AG10803 (cell line): ENCODE measurements at regions not wholly inside any gene's neighbourhood (a gene's known extent, or its start where the extent isn't known, plus 50 kb on each side); places are given as distances from the start of the nearest gene placed in this dataset.

Experiments used
- DNase-seq: peaks from one replicate; pipeline ENCODE4 v3.0.0; 2010; ENCODE audit warnings: low read depth
- H3K4me3 ChIP-seq: 2 replicates; pipeline ENCODE4 v1.5.1; 2011; ENCODE audit warnings: mild to moderate bottlenecking, low read length, control low read depth
- TF ChIP-seq, protein P1 (sequence below): conservative IDR thresholded peaks from 2 replicates; pipeline ENCODE4 v1.5.1; 2011; ENCODE audit warnings: mild to moderate bottlenecking, low read length, control low read depth, inconsistent platforms

DNA sequence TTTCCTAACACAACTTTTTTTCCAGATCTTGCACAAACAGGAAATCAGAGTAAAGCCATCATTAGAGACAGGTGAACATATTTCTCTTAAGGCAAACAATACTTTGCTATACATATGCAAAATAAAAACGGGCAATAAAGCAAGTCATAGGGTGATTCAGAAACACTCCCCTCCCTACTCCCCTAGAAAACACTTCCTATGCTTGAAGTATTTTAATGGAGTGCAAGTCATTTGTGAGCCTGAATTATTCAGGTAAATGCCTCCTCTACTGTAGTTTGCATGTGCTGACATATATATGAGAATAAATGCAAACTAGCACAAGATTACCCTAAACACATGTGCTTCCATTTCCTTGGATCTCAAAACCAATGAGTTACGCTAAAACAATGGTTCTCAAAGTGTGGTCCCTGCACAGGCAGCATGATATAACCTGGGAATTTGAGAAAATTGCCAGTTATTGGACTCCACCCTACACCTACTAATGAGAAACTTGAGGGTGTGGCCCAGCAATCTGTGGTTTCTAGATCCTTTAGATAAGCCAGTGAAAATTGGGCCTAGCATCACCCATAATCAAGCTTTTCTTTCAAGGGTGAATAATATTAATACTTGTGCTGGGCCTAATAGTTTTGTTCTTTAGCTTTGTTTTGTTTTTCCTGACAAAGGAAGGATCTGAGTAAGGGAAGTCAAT, 159.7 kb upstream of the BMP4 start:
- H3K4me3 ChIP-seq, result no peak overlapping the region
- DNase-seq, result no peak
- TF ChIP-seq, protein P1, sequence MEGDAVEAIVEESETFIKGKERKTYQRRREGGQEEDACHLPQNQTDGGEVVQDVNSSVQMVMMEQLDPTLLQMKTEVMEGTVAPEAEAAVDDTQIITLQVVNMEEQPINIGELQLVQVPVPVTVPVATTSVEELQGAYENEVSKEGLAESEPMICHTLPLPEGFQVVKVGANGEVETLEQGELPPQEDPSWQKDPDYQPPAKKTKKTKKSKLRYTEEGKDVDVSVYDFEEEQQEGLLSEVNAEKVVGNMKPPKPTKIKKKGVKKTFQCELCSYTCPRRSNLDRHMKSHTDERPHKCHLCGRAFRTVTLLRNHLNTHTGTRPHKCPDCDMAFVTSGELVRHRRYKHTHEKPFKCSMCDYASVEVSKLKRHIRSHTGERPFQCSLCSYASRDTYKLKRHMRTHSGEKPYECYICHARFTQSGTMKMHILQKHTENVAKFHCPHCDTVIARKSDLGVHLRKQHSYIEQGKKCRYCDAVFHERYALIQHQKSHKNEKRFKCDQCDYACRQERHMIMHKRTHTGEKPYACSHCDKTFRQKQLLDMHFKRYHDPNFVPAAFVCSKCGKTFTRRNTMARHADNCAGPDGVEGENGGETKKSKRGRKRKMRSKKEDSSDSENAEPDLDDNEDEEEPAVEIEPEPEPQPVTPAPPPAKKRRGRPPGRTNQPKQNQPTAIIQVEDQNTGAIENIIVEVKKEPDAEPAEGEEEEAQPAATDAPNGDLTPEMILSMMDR, result no peak

DNA sequence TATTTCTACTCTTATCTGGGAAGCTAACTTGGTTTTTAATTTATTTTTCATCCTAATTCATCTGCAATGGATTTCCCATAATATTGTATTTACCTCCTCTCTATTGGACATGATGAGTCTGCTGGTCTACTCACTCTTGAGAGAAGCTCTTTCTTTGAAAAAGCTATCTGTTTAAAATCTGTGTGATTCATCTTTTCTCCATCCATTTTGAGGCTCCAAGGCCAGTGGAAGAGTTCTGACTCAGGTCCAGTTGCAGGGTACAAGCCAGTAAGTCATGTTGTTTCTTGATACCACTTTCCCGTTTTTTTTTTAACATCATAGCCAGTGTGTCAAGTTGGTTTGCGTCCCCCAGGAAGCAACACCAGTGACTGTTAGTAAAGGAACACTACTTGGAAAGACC, 160.3 kb upstream of the BMP4 start:
- TF ChIP-seq, protein P1, result no peak
- no peak overlapping the region for H3K4me3 ChIP-seq

DNA sequence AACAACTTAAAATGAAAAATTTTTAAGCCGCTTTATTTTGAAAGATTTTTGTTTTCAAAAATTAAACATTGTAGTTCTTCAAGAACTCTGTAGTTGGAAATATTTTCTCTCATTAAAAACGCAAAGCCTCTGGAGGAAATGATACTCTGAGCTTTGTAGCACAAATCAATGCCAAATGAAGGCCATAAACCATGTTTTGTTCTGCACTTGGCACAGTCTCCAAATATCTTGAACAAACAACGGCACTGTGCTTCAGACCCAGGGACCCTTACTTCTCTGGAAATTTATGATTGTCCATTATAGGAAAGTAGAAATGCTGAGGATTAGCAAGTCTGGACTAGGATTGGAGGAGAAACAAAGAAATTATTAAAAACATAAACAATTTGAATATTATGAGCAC, 160.8 kb upstream of the BMP4 start:
- no peak for DNase-seq

More for the DNA sequence above, 160.3 kb upstream of the BMP4 start:
- DNase-seq, result no peak

DNA sequence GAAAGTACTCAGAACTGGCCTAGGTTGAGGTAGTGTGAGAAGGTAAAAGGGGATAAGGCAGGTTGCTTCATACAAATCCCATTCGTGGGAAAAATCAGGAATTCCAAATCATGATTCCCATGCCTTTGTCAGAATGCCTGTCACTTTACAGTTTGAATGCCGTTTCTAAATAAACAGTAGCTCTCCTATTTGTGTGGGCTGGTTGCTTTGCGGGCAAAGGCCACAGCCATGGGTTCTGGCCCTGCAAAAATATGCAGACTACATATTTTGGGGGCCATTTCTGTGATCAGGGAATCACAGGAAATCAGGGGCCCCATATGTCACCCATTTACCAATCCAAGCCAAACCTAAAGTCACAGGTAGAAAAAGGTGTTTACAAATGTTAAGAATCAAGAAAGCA, 161.3 kb upstream of the BMP4 start:
- DNase-seq, result no peak
- H3K4me3 ChIP-seq, result no peak overlapping the region
- TF ChIP-seq, protein P1, result no peak

More for the DNA sequence above, 160.8 kb upstream of the BMP4 start:
- no peak overlapping the region for H3K4me3 ChIP-seq
- TF ChIP-seq, protein P1, result no peak

DNA sequence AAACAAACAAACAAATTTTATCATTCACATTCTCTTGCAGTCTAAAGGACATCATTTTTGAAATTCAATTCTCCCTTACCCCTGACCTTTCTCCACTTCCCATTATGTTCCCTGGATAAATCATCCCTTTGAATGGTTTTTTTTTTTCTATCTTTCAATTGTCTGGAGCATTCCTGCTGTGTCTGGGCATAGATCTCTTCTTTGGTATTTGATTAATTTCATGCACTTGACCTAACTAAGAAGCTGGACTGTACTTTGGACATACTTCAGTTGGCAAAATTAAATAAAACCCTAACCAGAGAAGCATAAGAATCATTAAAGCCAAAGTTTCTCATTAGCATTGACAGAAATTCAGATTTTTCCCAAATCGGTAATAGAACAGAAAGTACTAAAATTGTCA, 163.6 kb upstream of the BMP4 start:
- H3K4me3 ChIP-seq, result no peak overlapping the region
- TF ChIP-seq, protein P1, result no peak

DNA sequence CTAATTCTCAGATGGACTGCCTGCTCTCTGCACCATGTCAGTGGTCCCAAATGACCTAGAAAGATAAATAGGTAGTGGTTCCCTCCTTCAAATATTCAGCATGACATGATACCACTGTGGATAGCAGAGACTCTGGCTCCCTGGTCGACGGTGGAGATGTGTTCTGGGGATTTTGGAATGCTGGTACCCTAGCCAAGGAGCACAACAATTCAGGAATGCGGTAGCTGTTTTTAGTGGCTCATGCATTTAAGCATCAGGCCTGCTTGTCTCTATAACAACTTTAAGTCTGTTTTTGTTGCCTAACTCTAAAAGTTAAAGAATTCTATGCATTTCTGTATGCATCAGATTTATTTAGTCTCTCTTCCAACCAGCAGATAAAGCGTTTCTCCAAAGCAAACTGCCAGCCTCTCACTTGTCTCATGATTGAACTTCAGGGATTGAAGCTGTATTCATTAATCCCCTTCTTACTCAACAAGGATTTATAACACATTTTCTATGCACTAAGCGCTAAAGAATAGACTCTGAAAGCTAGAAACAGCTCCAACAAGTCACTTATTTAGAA, 164.9 kb upstream of the BMP4 start:
- no peak overlapping the region for H3K4me3 ChIP-seq
- TF ChIP-seq, protein P1, result no peak

More for the DNA sequence above, 163.6 kb upstream of the BMP4 start:
- no peak for DNase-seq

DNA sequence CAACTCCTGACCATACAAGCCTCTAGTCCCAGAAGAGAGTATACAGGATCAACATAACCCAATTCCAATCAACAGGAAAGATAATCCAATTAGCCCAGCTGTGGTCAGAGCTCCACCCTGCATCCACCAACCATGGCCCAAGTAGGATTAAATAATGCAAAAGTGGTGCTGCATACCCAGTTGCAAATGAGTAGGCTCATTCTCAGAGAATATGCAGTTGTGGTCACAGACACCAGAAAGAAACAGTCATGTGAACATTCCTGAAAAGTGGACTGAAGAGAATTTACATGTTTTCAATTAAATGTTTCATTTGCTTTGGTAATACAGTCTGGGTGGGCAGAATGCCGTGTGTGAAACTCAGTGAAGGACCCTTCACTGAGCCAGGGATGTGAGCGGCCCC, 167.2 kb upstream of the BMP4 start:
- DNase-seq, result peak; percentile 59
- no peak overlapping the region for H3K4me3 ChIP-seq
- TF ChIP-seq, protein P1, result no peak

More for the DNA sequence above, 164.9 kb upstream of the BMP4 start:
- DNase-seq, result no peak
